ENCODE measurements at regions not wholly inside any gene's neighbourhood (a gene's known extent, or its start where the extent isn't known, plus 50 kb on each side); places are given as distances from the start of the nearest gene placed in this dataset.

- Histone ChIP-seq H3K23me2 (ENCODE audit: low read depth, low read length) (no peaks in the 10 kb centered on the region), H2BK5ac (ENCODE audit: low read depth, low read length) (no peak overlapping the region), H2AFZ (ENCODE audit: low read length) (no peak overlapping the region), H3K4ac (replicated peaks; ENCODE audit: insufficient read length, low read depth, low read length) (no peak overlapping the region), H3K9me3 (ENCODE audit: insufficient read depth in 2 of 2, low read depth in 1 of 2, low read length in 1 of 2) (no peaks in the 10 kb centered on the region), H3K18ac (ENCODE audit: extremely low read depth, low read length) (no peak overlapping the region), H4K91ac (replicated peaks; ENCODE audit: insufficient read length, low read length) (no peak overlapping the region), H3K27me3 (replicated peaks in 1 of 4; ENCODE audit: control insufficient read depth in 3 of 4, extremely low read depth in 1 of 4, insufficient read depth in 3 of 4, low read length in 3 of 4) (no peaks in the 10 kb centered on the region), H3K56ac (replicated peaks; ENCODE audit: insufficient read length, low read depth, low read length) (no peak overlapping the region), H3K36me3 (ENCODE audit: control insufficient read depth in 2 of 4, insufficient read depth in 4 of 4, low read length in 3 of 4) (no peaks in the 10 kb centered on the region), H4K5ac (ENCODE audit: insufficient read length, low read depth, low read length) (no peak overlapping the region), H2AK5ac (ENCODE audit: low read depth, low read length) (no peak overlapping the region), H4K20me1 (replicated peaks in 1 of 2; ENCODE audit: control insufficient read depth in 1 of 2, insufficient read depth in 2 of 2, low read length in 2 of 2) (no peaks in the 10 kb centered on the region), H2BK120ac (replicated peaks; ENCODE audit: low read depth, low read length) (no peak overlapping the region), H3K27ac (ENCODE audit: low read depth, low read length) (no peak overlapping the region), H3K23ac (ENCODE audit: insufficient read length) (no peak overlapping the region), H4K8ac (ENCODE audit: extremely low read depth, insufficient read depth, low read length) (no peak overlapping the region), H2BK15ac (ENCODE audit: low read length) (no peak overlapping the region), H3K79me1 (ENCODE audit: low read depth, low read length) (no peaks in the 10 kb centered on the region), H3K4me2 (ENCODE audit: insufficient read depth in 1 of 2, low read depth in 2 of 2, low read length in 2 of 2) (no peak overlapping the region), H3K79me2 (ENCODE audit: control insufficient read depth in 1 of 2, insufficient read depth in 2 of 2, low read length in 2 of 2) (no peaks in the 10 kb centered on the region), H3K14ac (ENCODE audit: insufficient read length) (no peak overlapping the region), H2BK12ac (ENCODE audit: low read depth, low read length) (no peak overlapping the region), H3K4me3 (ENCODE audit: extremely low read depth in 1 of 4, insufficient read depth in 2 of 4, low read depth in 3 of 4, low read length in 4 of 4) (no peak overlapping the region), H3K4me1 (replicated peaks in 1 of 4; ENCODE audit: control insufficient read depth in 3 of 4, insufficient read depth in 4 of 4, low read length in 3 of 4) (peaks cover 0 to 2% (median 0%) of the 10 kb centered on the region in 4 experiments; a peak in 2 of 7 replicates), H3K9ac (replicated peaks in 1 of 4; ENCODE audit: extremely low read depth in 1 of 4, low read depth in 3 of 4, low read length in 3 of 4) (no peak overlapping the region), H2BK20ac (ENCODE audit: low read length) (no peak overlapping the region)
- no peak for DNase-seq (ENCODE audit: low read depth in 1 of 2, low spot score in 2 of 2)
- 85% methylated on average over 3 of the region's 3 CpGs; no CpG with 5 or more reads in 1 of the 2 experiments for WGBS, 2 experiments (ENCODE audit: extremely low coverage in 1 of 2, insufficient coverage in 1 of 2, insufficient read length in 1 of 2, insufficient replicate concordance in 2 of 2, low coverage in 1 of 2, low lambda C conversion rate in 2 of 2, missing lambda C conversion rate in 1 of 2)
- no peak for FAIRE-seq
- ChIA-PET POLR2A (ENCODE audit: partially characterized antibody) (no interaction called here), CTCF (ENCODE audit: partially characterized antibody) (interaction anchor here (0.8 to 3.4 kb wide), 12 partner anchors 9 to 306 kb away, joined by 3 to 26 read pairs (median 4); no protein-coding TSS in a partner anchor)
- no peak for TF ChIP-seq RAD21 (IDR thresholded peaks at IDR 0.05 in 1 of 2, conservative IDR thresholded peaks at IDR 0.05 in 1 of 2; ENCODE audit: low read depth in 2 of 2, low read length in 2 of 2)
These were observed 168.4 kb upstream of the TNFAIP3 start for GRCh38 chr6:137698636-137699030.

Data from H1 (cell line).